ENCODE measurements at regions not wholly inside any gene's neighbourhood (a gene's known extent, or its start where the extent isn't known, plus 50 kb on each side); places are given as distances from the start of the nearest gene placed in this dataset.

- no peaks in the 10 kb centered on the region for H3K27me3 ChIP-seq
- intact Hi-C loops (cut with DNase I), result no loop called here
- H3K27ac ChIP-seq, result no peak overlapping the region
- no peaks in the 10 kb centered on the region for H3K36me3 ChIP-seq (replicated peaks in 1 of 2)
- peaks cover 5 to 6% of the 10 kb centered on the region in 2 donors for H3K4me1 ChIP-seq (replicated peaks in 1 of 2)
- WGBS, 4 donors, result 84 to 97% (median 95%) methylated on average over 3 to 5 of the region's 5 CpGs
- H3K4me3 ChIP-seq, result no peak overlapping the region
- H3K9me3 ChIP-seq (replicated peaks in 1 of 3), result no peaks in the 10 kb centered on the region
- TF ChIP-seq CTCF (IDR thresholded peaks at IDR 0.05) (no peak), POLR2A (IDR thresholded peaks at IDR 0.05) (no peak)
- no peak for DNase-seq
Observed at GRCh38 chr1:82220754-82221153, 420.0 kb downstream of the ADGRL2 start.

GRCh38 chr1:82219841-82220240, 419.1 kb downstream of the ADGRL2 start:
- TF ChIP-seq POLR2A (IDR thresholded peaks at IDR 0.05) (no peak), CTCF (IDR thresholded peaks at IDR 0.05) (no peak)
- H3K27ac ChIP-seq, result no peak overlapping the region
- no peaks in the 10 kb centered on the region for H3K27me3 ChIP-seq
- no peaks in the 10 kb centered on the region for H3K36me3 ChIP-seq (replicated peaks in 1 of 2)
- peaks cover 0 to 3% of the 10 kb centered on the region in 2 donors for H3K4me1 ChIP-seq (replicated peaks in 1 of 2)
- no peaks in the 10 kb centered on the region for H3K9me3 ChIP-seq (replicated peaks in 1 of 3)
- intact Hi-C loops (cut with DNase I), result no loop called here
- WGBS, 4 donors, result 92 to 98% (median 95%) methylated on average over 3 of the region's 3 CpGs
- H3K4me3 ChIP-seq, result no peak overlapping the region
- DNase-seq, result no peak

- WGBS, 4 donors, result 87 to 92% (median 89%) methylated on average over 2 of the region's 2 CpGs
- H3K9me3 ChIP-seq (replicated peaks in 1 of 3), result no peaks in the 10 kb centered on the region
- H3K36me3 ChIP-seq (replicated peaks in 1 of 2), result no peaks in the 10 kb centered on the region
- no peak overlapping the region for H3K4me3 ChIP-seq
- intact Hi-C loops (cut with DNase I), result no loop called here
- DNase-seq, result no peak
- no peak overlapping the region for H3K27ac ChIP-seq
- H3K4me1 ChIP-seq (replicated peaks in 1 of 2), result peaks cover 0 to 3% of the 10 kb centered on the region in 2 donors
- TF ChIP-seq POLR2A (IDR thresholded peaks at IDR 0.05) (no peak), CTCF (IDR thresholded peaks at IDR 0.05) (no peak)
- no peaks in the 10 kb centered on the region for H3K27me3 ChIP-seq
Observed at GRCh38 chr1:82218846-82219245, 418.1 kb downstream of the ADGRL2 start.

- Histone ChIP-seq H3K4me1 (replicated peaks in 1 of 2) (peaks cover 0 to 3% of the 10 kb centered on the region in 2 donors), H3K27me3 (no peaks in the 10 kb centered on the region), H3K27ac (no peak overlapping the region), H3K4me3 (no peak overlapping the region), H3K36me3 (replicated peaks in 1 of 2) (no peaks in the 10 kb centered on the region), H3K9me3 (replicated peaks in 1 of 3) (no peaks in the 10 kb centered on the region)
- intact Hi-C loops (cut with DNase I), result no loop called here
- TF ChIP-seq POLR2A (IDR thresholded peaks at IDR 0.05) (no peak), CTCF (IDR thresholded peaks at IDR 0.05) (no peak)
- 93 to 100% (median 99%) methylated on average over 2 of the region's 2 CpGs for WGBS, 4 donors
- no peak for DNase-seq
Observed at GRCh38 chr1:82215853-82216175, 415.1 kb downstream of the ADGRL2 start.

Data from adrenal gland (tissue), 9 donors.